GM19452 (cell line): ENCODE measurements at regions not wholly inside any gene's neighbourhood (a gene's known extent, or its start where the extent isn't known, plus 50 kb on each side); places are given as distances from the start of the nearest gene placed in this dataset.
A peak's percentile ranks its signal among the peaks of the same experiment; 100 is the strongest.
"Not testable (repeated sequence)": the region's sequence is repeated elsewhere in the genome, so short reads cannot be mapped to it uniquely, and the experiment has no call there.

Experiments
- ATAC-seq: cut with Tn5 transposase; IDR thresholded peaks from one replicate; pipeline ENCODE4 v1.9.1; 2021; ENCODE audit not compliant: unreplicated experiment

GRCh38 chr18:67455890-67456501, 60.5 kb downstream of the DSEL start:
- ATAC-seq, result no peak

GRCh38 chr18:67453901-67454300, 62.6 kb downstream of the DSEL start:
- no peak for ATAC-seq

- no peak for ATAC-seq
These were observed 64.6 kb downstream of the DSEL start for GRCh38 chr18:67451960-67452359.

GRCh38 chr18:67451101-67451500, 65.4 kb downstream of the DSEL start:
- ATAC-seq, result not testable (repeated sequence)

- no peak for ATAC-seq
These were observed 82.5 kb downstream of the DSEL start for GRCh38 chr18:67433971-67434370.

- ATAC-seq, result no peak
These were observed 83.7 kb downstream of the DSEL start for GRCh38 chr18:67432806-67433205.

GRCh38 chr18:67428805-67429204, 87.7 kb downstream of the DSEL start:
- ATAC-seq, result no peak

- no peak for ATAC-seq
These were observed 88.4 kb downstream of the DSEL start for GRCh38 chr18:67428158-67428557.

GRCh38 chr18:67426486-67426885, 90.0 kb downstream of the DSEL start:
- ATAC-seq, result no peak

- ATAC-seq, result no peak
These were observed 90.8 kb downstream of the DSEL start for GRCh38 chr18:67425672-67426071.

- no peak for ATAC-seq
These were observed 94.9 kb downstream of the DSEL start for GRCh38 chr18:67421651-67422050.

- peak; percentile 91 for ATAC-seq
These were observed 98.5 kb downstream of the DSEL start for GRCh38 chr18:67417864-67418523.

- no peak for ATAC-seq
These were observed 105.4 kb downstream of the DSEL start for GRCh38 chr18:67411116-67411515.

- ATAC-seq, result no peak
These were observed 106.1 kb downstream of the DSEL start for GRCh38 chr18:67410075-67411070.

- ATAC-seq, result no peak
These were observed 108.3 kb downstream of the DSEL start for GRCh38 chr18:67408240-67408639.

- no peak for ATAC-seq
These were observed 109.8 kb downstream of the DSEL start for GRCh38 chr18:67406714-67407113.

GRCh38 chr18:67402543-67402942, 114.0 kb downstream of the DSEL start:
- no peak for ATAC-seq

GRCh38 chr18:67400502-67401117, 115.9 kb downstream of the DSEL start:
- no peak for ATAC-seq

- ATAC-seq, result no peak
These were observed 130.5 kb downstream of the DSEL start for GRCh38 chr18:67386032-67386431.

- no peak for ATAC-seq
These were observed 131.1 kb downstream of the DSEL start for GRCh38 chr18:67385455-67385854.

GRCh38 chr18:67384057-67384456, 132.5 kb downstream of the DSEL start:
- ATAC-seq, result not testable (repeated sequence)
